HG03442 (cell line): ENCODE measurements at regions not wholly inside any gene's neighbourhood (a gene's known extent, or its start where the extent isn't known, plus 50 kb on each side); places are given as distances from the start of the nearest gene placed in this dataset.
A peak's percentile ranks its signal among the peaks of the same experiment; 100 is the strongest.
"Not testable (repeated sequence)": the region's sequence is repeated elsewhere in the genome, so short reads cannot be mapped to it uniquely, and the experiment has no call there.

Experiments used
- ATAC-seq: cut with Tn5 transposase; IDR thresholded peaks from one replicate; pipeline ENCODE4 v1.9.1; 2021; ENCODE audit warnings: mild to moderate bottlenecking, moderate library complexity; ENCODE audit not compliant: unreplicated experiment

- ATAC-seq = no peak
Observed at GRCh38 chr7:51430480-51431086, 114.0 kb upstream of the COBL start.

GRCh38 chr7:51428217-51428887 lies 111.7 kb upstream of the COBL start:
- no peak for ATAC-seq

GRCh38 chr7:51426163-51426562 lies 109.6 kb upstream of the COBL start:
- ATAC-seq = no peak

- ATAC-seq = not testable (repeated sequence)
Observed at GRCh38 chr7:51409934-51410333, 93.3 kb upstream of the COBL start.

GRCh38 chr7:51397608-51398007 lies 81.0 kb upstream of the COBL start:
- not testable (repeated sequence) for ATAC-seq

GRCh38 chr7:51393003-51393402 lies 76.4 kb upstream of the COBL start:
- ATAC-seq = not testable (repeated sequence)

- not testable (repeated sequence) for ATAC-seq
Observed at GRCh38 chr7:51389952-51390351, 73.3 kb upstream of the COBL start.

- not testable (repeated sequence) for ATAC-seq
Observed at GRCh38 chr7:51389216-51389812, 72.7 kb upstream of the COBL start.

GRCh38 chr7:51388241-51388640 lies 71.6 kb upstream of the COBL start:
- ATAC-seq = not testable (repeated sequence)

- not testable (repeated sequence) for ATAC-seq
Observed at GRCh38 chr7:51386806-51387568, 70.4 kb upstream of the COBL start.

- not testable (repeated sequence) for ATAC-seq
Observed at GRCh38 chr7:51386184-51386583, 69.6 kb upstream of the COBL start.

- not testable (repeated sequence) for ATAC-seq
Observed at GRCh38 chr7:51382243-51382642, 65.6 kb upstream of the COBL start.

- no peak for ATAC-seq
Observed at GRCh38 chr7:51376420-51377092, 59.9 kb upstream of the COBL start.

GRCh38 chr7:51374936-51375335 lies 58.3 kb upstream of the COBL start:
- no peak for ATAC-seq

GRCh38 chr7:51373607-51374006 lies 57.0 kb upstream of the COBL start:
- not testable (repeated sequence) for ATAC-seq

GRCh38 chr7:51369746-51370145 lies 53.1 kb upstream of the COBL start:
- ATAC-seq = peak; percentile 68

- ATAC-seq = not testable (repeated sequence)
Observed at GRCh38 chr7:51369228-51369627, 52.6 kb upstream of the COBL start.

GRCh38 chr7:51368334-51368733 lies 51.7 kb upstream of the COBL start:
- ATAC-seq = no peak

- ATAC-seq = no peak
Observed at GRCh38 chr7:51367614-51367968, 51.0 kb upstream of the COBL start.

GRCh38 chr7:51366930-51367613 lies 50.5 kb upstream of the COBL start:
- peak; percentile 64 for ATAC-seq
